SK-N-MC (cell line): ENCODE measurements at regions not wholly inside any gene's neighbourhood (a gene's known extent, or its start where the extent isn't known, plus 50 kb on each side); places are given as distances from the start of the nearest gene placed in this dataset.
"Not testable (repeated sequence)": the region's sequence is repeated elsewhere in the genome, so short reads cannot be mapped to it uniquely, and the experiment has no call there.

Experiments used
- DNase-seq: peaks from one replicate; pipeline ENCODE4 v3.0.0-alpha.2; 2011; ENCODE audit warnings: low read depth, low spot score
- H3K27ac ChIP-seq: fragments of 200-600 bp; sonication (generic); 2 replicates; pipeline ENCODE4 v1.5.1; 2016; ENCODE audit warnings: mixed run types
- H3K36me3 ChIP-seq: fragments of 200-600 bp; sonication (generic); 2 replicates; pipeline ENCODE4 v1.6.1; 2017; ENCODE audit warnings: antibody characterized with exemption, low read length, mixed read lengths; ENCODE audit not compliant: insufficient read depth
- H3K4me3 ChIP-seq: fragments of 200-600 bp; sonication (generic); 2 replicates; pipeline ENCODE4 v1.5.1; 2016
- H3K9ac ChIP-seq: fragments of 200-600 bp; sonication (generic); 2 replicates; pipeline ENCODE4 v1.8.0; 2017; ENCODE audit warnings: mixed run types, mixed read lengths; ENCODE audit not compliant: insufficient read length
- H3K9me3 ChIP-seq: fragments of 200-600 bp; sonication (generic); 2 replicates; pipeline ENCODE4 v1.6.1; 2017; ENCODE audit warnings: low read depth, mild to moderate bottlenecking, antibody characterized with exemption, low read length, moderate library complexity, mixed read lengths
- EZH2 ChIP-seq: fragments of 200-600 bp; sonication (generic); IDR thresholded peaks from one replicate; pipeline ENCODE4 v1.6.1; 2017; ENCODE audit warnings: antibody characterized with exemption
- FOXP2 ChIP-seq: optimal IDR thresholded peaks from 2 replicates; pipeline ENCODE3; 2011; ENCODE audit warnings: mild to moderate bottlenecking, moderate library complexity; ENCODE audit not compliant: insufficient read depth; ENCODE audit errors: extremely low read length, control extremely low read depth
- POLR2AphosphoS5 ChIP-seq: IDR thresholded peaks from 2 replicates; pipeline ENCODE4 v1.6.1; 2012; ENCODE audit warnings: mild to moderate bottlenecking, low read depth, low read length, borderline replicate concordance

- no peak for TF ChIP-seq FOXP2
- TF ChIP-seq POLR2AphosphoS5: no peak
- no peak for TF ChIP-seq EZH2
- H3K36me3 ChIP-seq: no peaks in the 10 kb centered on the region
- H3K9ac ChIP-seq: no peak overlapping the region
- no peak for DNase-seq
- no peak overlapping the region for H3K4me3 ChIP-seq
- H3K9me3 ChIP-seq: no peaks in the 10 kb centered on the region; the same call in 1 of the 2 replicates
- no peak overlapping the region for H3K27ac ChIP-seq
Measured at GRCh38 chr2:182477774-182478173, 50.9 kb upstream of the PDE1A start.

- Histone ChIP-seq H3K4me3 (no peak overlapping the region), H3K27ac (no peak overlapping the region), H3K36me3 (no peaks in the 10 kb centered on the region), H3K9ac (no peak overlapping the region), H3K9me3 (no peaks in the 10 kb centered on the region)
- TF ChIP-seq EZH2 (no peak), FOXP2 (no peak), POLR2AphosphoS5 (no peak)
- no peak for DNase-seq
Measured at GRCh38 chr2:182481676-182482075, 54.8 kb upstream of the PDE1A start.

GRCh38 chr2:182482511-182482910, 55.7 kb upstream of the PDE1A start:
- Histone ChIP-seq H3K36me3 (no peaks in the 10 kb centered on the region), H3K9me3 (no peaks in the 10 kb centered on the region), H3K27ac (no peak overlapping the region), H3K4me3 (no peak overlapping the region), H3K9ac (no peak overlapping the region)
- no peak for DNase-seq
- TF ChIP-seq EZH2 (no peak), POLR2AphosphoS5 (no peak), FOXP2 (no peak)

GRCh38 chr2:182496596-182496995, 69.8 kb upstream of the PDE1A start:
- TF ChIP-seq EZH2: no peak
- TF ChIP-seq POLR2AphosphoS5: no peak
- TF ChIP-seq FOXP2: no peak
- H3K9ac ChIP-seq: no peak overlapping the region
- no peak overlapping the region for H3K4me3 ChIP-seq
- H3K36me3 ChIP-seq: no peaks in the 10 kb centered on the region
- no peak overlapping the region for H3K27ac ChIP-seq
- H3K9me3 ChIP-seq: no peaks in the 10 kb centered on the region
- DNase-seq: no peak

GRCh38 chr2:182499706-182500470, 73.1 kb upstream of the PDE1A start:
- no peak for TF ChIP-seq POLR2AphosphoS5
- TF ChIP-seq FOXP2: no peak
- no peak for TF ChIP-seq EZH2
- H3K27ac ChIP-seq: no peak overlapping the region
- H3K9ac ChIP-seq: no peak overlapping the region
- no peaks in the 10 kb centered on the region for H3K36me3 ChIP-seq
- no peak for DNase-seq
- H3K9me3 ChIP-seq: no peaks in the 10 kb centered on the region
- no peak overlapping the region for H3K4me3 ChIP-seq

GRCh38 chr2:182503886-182504285, 77.0 kb upstream of the PDE1A start:
- no peak for TF ChIP-seq FOXP2
- no peak for TF ChIP-seq POLR2AphosphoS5
- no peak for TF ChIP-seq EZH2

GRCh38 chr2:182504903-182505302, 78.1 kb upstream of the PDE1A start:
- no peaks in the 10 kb centered on the region for H3K36me3 ChIP-seq
- TF ChIP-seq POLR2AphosphoS5 (no peak), FOXP2 (no peak), EZH2 (no peak)
- H3K9me3 ChIP-seq: no peaks in the 10 kb centered on the region
- H3K4me3 ChIP-seq: no peak overlapping the region
- H3K9ac ChIP-seq: no peak overlapping the region
- DNase-seq: no peak
- no peak overlapping the region for H3K27ac ChIP-seq

More at GRCh38 chr2:182503886-182504285, 77.0 kb upstream of the PDE1A start:
- Histone ChIP-seq H3K9me3 (no peaks in the 10 kb centered on the region), H3K9ac (no peak overlapping the region), H3K4me3 (no peak overlapping the region), H3K36me3 (no peaks in the 10 kb centered on the region), H3K27ac (no peak overlapping the region)
- DNase-seq: no peak

GRCh38 chr2:182506606-182507005, 79.8 kb upstream of the PDE1A start:
- no peaks in the 10 kb centered on the region for H3K36me3 ChIP-seq
- TF ChIP-seq FOXP2 (no peak), EZH2 (no peak), POLR2AphosphoS5 (no peak)
- H3K4me3 ChIP-seq: no peak overlapping the region
- no peak overlapping the region for H3K27ac ChIP-seq
- no peak overlapping the region for H3K9ac ChIP-seq
- no peak for DNase-seq
- H3K9me3 ChIP-seq: no peaks in the 10 kb centered on the region

- H3K9me3 ChIP-seq, H3K9ac ChIP-seq, H3K27ac ChIP-seq, H3K4me3 ChIP-seq, H3K36me3 ChIP-seq, DNase-seq: not testable (repeated sequence)
Measured at GRCh38 chr2:182508583-182508982, 81.7 kb upstream of the PDE1A start.
